Activated T-cell treated with anti-CD3 and anti-CD28 coated beads, Interleukin-2, amount 50 U/mL, for 72 hours (primary cell): ENCODE measurements at regions not wholly inside any gene's neighbourhood (a gene's known extent, or its start where the extent isn't known, plus 50 kb on each side); places are given as distances from the start of the nearest gene placed in this dataset.

Experiments
- ATAC-seq, 2 donors: fragments of 150-1000 bp; cut with Tn5 transposase; replicated peaks in 1 of 2; 2 replicates each; pipeline ENCODE4 v1.10.0; 2021; ENCODE audit warnings: moderate library complexity in 2 of 2, mild to moderate bottlenecking in 1 of 2
- DNase-seq, 2 donors: peaks; one replicate each; pipeline ENCODE4 v3.0.0; 2021 to 2022; ENCODE audit warnings: mixed read lengths in 1 of 2
- H3K27ac Mint-ChIP-seq: one replicate; pipeline ENCODE4 v1.8.0; 2022; ENCODE audit warnings: mild to moderate bottlenecking, moderate library complexity, mixed read lengths
- H3K27me3 Mint-ChIP-seq: one replicate; pipeline ENCODE4 v1.8.0; 2022; ENCODE audit warnings: low read depth, mixed read lengths
- H3K36me3 Mint-ChIP-seq, 2 donors: one replicate each; pipeline ENCODE4 v1.8.0; 2022; ENCODE audit warnings: mixed read lengths in 2 of 2, mild to moderate bottlenecking in 1 of 2; ENCODE audit not compliant: insufficient read depth in 2 of 2
- H3K4me1 Mint-ChIP-seq: one replicate; pipeline ENCODE4 v1.8.0; 2022; ENCODE audit warnings: low read depth, mixed read lengths
- H3K4me3 Mint-ChIP-seq, 2 donors: one replicate each; pipeline ENCODE4 v1.8.0; 2022; ENCODE audit warnings: mild to moderate bottlenecking in 2 of 2, mixed read lengths in 2 of 2, moderate library complexity in 2 of 2
- H3K9me3 Mint-ChIP-seq, 2 donors: one replicate each; pipeline ENCODE4 v1.8.0; 2022; ENCODE audit warnings: mixed read lengths in 2 of 2

DNA sequence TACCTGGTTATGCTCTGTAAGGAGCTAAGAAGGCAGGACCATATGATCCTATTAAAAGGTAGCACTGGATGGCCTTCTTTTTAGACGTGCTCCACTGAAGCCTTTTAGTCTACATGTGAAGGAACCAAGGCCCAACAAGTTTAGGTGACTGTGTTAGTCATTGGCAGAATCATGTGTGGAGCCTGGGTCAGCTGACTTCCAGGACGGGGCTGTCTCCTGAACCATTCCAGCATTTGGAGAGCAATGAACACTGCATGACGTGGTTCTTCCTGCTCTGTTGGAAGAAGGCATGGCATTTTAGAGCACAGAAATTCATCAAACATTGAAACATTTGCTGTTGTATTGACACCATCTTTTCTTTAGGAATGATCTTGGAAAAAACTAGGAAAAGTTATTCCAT, 87.8 kb upstream of the TIAM2 start:
- no peaks in the 10 kb centered on the region for H3K9me3 Mint-ChIP-seq
- no peak overlapping the region for H3K27ac Mint-ChIP-seq
- ATAC-seq, result no peak
- no peaks in the 10 kb centered on the region for H3K36me3 Mint-ChIP-seq
- H3K4me1 Mint-ChIP-seq, result peaks cover 12% of the 10 kb centered on the region
- no peaks in the 10 kb centered on the region for H3K27me3 Mint-ChIP-seq
- H3K4me3 Mint-ChIP-seq, result no peak overlapping the region
- DNase-seq, result no peak

DNA sequence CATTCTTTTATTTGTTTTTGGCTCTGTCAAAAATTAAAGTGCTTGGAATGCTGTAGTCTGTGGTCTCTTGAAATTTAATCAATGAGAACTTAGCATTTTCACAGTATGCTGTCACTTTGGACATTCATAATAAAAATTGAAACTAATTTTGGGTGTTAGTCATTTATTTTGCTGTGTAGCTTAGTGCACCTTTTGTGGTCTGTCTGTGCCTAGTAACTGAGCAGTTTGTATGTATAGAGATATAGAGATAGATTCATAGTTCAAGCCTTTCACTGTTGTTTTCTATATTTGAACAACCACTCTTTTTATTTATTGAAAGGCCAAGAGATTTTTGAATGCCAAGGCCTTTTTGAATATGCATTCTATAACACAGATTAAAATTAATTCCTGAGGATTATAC, 86.4 kb upstream of the TIAM2 start:
- DNase-seq (no peak), ATAC-seq (peak; percentile 40 to 44)
- H3K36me3 Mint-ChIP-seq, result no peaks in the 10 kb centered on the region
- H3K4me1 Mint-ChIP-seq, result peaks cover 12% of the 10 kb centered on the region
- H3K27ac Mint-ChIP-seq, result no peak overlapping the region
- no peak overlapping the region for H3K4me3 Mint-ChIP-seq
- no peaks in the 10 kb centered on the region for H3K9me3 Mint-ChIP-seq
- no peaks in the 10 kb centered on the region for H3K27me3 Mint-ChIP-seq

DNA sequence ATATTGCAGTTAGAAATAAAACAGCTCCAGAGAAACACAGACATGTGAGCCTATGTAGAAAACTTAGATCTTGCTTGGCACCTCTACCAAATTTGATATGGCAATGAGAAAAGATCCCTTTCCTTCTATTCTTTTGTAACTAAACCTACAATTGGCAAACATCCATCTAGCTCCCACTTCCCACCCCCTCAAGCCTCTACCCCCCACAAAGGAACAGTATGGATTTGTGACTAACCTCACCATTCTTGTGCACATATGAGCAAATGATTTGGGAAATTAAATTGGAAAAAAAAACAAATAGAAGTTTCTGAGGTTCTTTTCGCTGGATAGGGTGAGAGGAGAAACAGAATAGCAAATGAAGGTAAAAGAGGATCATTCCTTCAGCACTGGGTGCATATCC, 85.8 kb upstream of the TIAM2 start:
- Mint-ChIP-seq H3K27me3 (no peaks in the 10 kb centered on the region), H3K4me1 (peaks cover 13% of the 10 kb centered on the region), H3K9me3 (no peaks in the 10 kb centered on the region), H3K27ac (no peak overlapping the region), H3K4me3 (no peak overlapping the region), H3K36me3 (no peaks in the 10 kb centered on the region)
- DNase-seq, result no peak
- ATAC-seq, result no peak

DNA sequence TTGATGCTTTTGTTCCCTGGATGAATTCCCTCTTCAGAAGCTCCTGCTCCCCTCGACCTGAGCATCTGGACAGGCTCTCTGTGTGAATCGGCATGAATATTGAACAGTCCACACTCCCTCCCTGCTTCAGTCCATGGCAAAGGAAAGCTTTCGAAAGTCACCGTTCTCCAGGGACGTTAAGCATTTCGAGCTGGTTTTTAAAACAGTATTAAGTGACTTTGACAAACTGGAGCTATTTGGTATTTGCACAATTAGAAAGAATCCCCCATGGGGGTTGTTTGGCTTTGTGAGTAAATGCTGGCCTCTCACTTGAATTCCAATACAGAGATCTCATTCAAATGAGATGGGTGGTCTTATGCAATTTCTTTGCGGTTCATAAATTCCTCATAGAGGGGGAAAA, 85.3 kb upstream of the TIAM2 start:
- H3K4me3 Mint-ChIP-seq, result no peak overlapping the region
- H3K9me3 Mint-ChIP-seq, result no peaks in the 10 kb centered on the region
- no peak for ATAC-seq
- no peaks in the 10 kb centered on the region for H3K27me3 Mint-ChIP-seq
- no peaks in the 10 kb centered on the region for H3K36me3 Mint-ChIP-seq
- H3K4me1 Mint-ChIP-seq, result peaks cover 17% of the 10 kb centered on the region
- DNase-seq, result no peak
- no peak overlapping the region for H3K27ac Mint-ChIP-seq

DNA sequence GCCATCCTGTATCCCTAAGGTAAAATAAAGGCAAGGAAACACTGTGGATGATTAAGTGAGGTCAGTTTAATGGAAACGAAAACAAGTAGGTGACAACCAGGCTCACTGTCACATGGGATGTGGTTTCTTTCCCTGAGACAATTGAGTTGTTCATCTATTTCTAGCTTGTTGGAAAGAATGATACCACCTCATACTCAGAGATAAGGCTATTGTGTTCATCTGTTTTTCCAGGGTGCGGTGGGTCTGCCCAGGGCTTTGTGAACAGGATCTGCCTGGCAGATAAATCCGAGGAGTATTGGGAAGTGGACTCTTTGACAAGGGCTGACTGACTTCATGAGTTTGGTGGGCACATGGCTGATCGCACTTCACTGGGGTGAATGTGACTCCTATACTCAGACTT, 80.8 kb upstream of the TIAM2 start:
- Mint-ChIP-seq H3K27ac (no peak overlapping the region), H3K4me3 (no peak overlapping the region), H3K9me3 (no peaks in the 10 kb centered on the region), H3K4me1 (peaks cover 11% of the 10 kb centered on the region), H3K27me3 (no peaks in the 10 kb centered on the region), H3K36me3 (no peaks in the 10 kb centered on the region)
- no peak for DNase-seq
- no peak for ATAC-seq

DNA sequence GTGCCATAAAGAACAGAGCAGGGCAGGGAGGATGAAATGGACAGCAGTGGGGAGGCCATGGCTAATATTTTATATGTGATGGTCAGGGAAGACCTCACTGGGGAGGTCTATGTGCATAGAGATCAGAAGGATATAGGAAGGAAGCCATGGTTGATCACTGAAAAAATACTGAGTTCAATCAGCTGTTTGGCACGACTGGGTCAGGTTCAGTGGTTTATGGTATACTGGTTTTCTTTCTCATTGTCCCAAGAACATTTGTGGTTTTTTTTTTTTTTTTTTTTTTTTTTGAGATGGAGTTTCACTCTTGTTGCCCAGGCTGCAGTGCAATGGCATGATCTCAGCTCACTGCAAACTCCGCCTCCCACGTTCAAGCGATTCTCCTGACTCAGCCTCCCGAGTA, 78.3 kb upstream of the TIAM2 start:
- no peak overlapping the region for H3K4me3 Mint-ChIP-seq
- no peak overlapping the region for H3K27ac Mint-ChIP-seq
- no peak for DNase-seq
- H3K9me3 Mint-ChIP-seq, result no peaks in the 10 kb centered on the region
- H3K4me1 Mint-ChIP-seq, result peaks cover 18% of the 10 kb centered on the region
- ATAC-seq, result peak in 1 of 2 donors; percentile 32
- no peaks in the 10 kb centered on the region for H3K27me3 Mint-ChIP-seq
- H3K36me3 Mint-ChIP-seq, result no peaks in the 10 kb centered on the region

DNA sequence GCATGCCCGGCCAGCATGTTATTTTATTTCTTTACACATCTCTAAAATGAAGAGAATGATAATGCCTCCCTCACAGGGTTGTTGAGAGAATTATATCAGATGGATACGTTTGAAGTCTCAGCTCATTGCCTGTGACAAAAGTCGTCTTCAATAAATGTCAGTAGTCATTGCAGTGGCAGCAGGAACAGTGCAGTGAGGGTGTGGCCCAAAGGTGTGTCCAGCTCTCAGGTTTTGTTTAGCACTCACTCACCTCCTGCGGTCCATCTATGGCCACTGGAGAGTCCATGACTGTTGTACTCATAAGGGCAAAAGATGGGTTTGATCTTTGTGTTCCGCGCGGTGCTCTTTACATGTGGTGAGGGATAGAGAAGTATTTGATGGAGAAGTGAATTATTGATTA, 77.2 kb upstream of the TIAM2 start:
- H3K27ac Mint-ChIP-seq, result no peak overlapping the region
- H3K4me1 Mint-ChIP-seq, result peaks cover 18% of the 10 kb centered on the region
- DNase-seq (no peak), ATAC-seq (no peak)
- H3K9me3 Mint-ChIP-seq, result no peaks in the 10 kb centered on the region
- H3K4me3 Mint-ChIP-seq, result no peak overlapping the region
- no peaks in the 10 kb centered on the region for H3K36me3 Mint-ChIP-seq
- H3K27me3 Mint-ChIP-seq, result no peaks in the 10 kb centered on the region

DNA sequence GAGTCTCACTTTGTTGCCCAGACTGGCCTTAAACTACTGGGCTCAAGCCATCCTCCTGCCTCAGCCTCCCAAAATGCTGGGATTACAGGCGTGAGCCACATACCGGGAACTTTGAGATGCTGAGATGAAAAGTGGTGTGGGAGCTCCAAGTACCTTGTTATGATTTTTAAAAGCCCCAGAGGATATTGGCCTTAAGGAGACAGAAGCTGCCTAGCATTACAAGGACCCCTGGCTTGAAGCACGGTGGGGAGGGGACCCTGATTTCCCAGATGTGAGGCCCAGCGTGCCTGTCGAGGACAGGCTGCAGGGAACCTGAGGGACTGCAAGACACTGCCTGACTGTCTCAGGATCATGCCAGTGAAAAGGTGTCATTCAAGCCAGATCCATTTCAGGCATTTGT, 75.3 kb upstream of the TIAM2 start:
- no peaks in the 10 kb centered on the region for H3K36me3 Mint-ChIP-seq
- no peak overlapping the region for H3K4me3 Mint-ChIP-seq
- peaks cover 13% of the 10 kb centered on the region for H3K4me1 Mint-ChIP-seq
- no peaks in the 10 kb centered on the region for H3K9me3 Mint-ChIP-seq
- ATAC-seq (no peak), DNase-seq (no peak)
- H3K27ac Mint-ChIP-seq, result no peak overlapping the region
- no peaks in the 10 kb centered on the region for H3K27me3 Mint-ChIP-seq

DNA sequence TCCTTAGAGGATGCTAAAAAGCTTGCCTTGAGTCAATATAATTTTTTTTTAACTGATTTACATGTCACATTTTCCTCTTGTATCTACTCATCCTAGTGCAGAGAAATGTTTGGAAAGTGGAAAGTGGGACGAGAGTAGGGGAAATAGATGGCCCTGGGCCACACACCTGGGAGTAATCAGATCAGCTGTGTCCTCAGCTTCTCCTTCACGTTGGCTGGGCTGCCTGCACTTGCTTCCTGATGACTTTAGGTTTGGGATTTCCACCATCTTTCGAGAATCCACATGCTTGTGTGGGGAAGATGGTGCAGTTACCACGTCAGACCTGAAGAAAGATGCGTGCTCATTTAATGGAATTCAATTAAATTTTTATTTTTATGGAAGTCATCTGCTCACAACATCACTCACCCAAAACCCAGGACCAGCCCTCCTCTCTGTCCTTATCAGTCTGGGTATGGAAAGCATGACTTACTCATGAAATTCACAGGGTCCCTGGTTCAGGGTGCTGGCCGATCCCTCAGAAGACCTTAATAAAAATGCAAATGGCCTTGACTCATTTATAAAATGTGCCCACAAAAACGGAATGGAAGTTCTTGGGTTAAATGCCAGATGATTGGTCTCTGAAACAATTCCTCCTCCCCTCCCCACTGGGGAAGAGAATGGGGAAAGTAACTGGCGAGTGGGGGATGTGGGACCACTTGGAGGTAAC, 74.5 kb upstream of the TIAM2 start:
- Mint-ChIP-seq H3K9me3 (no peaks in the 10 kb centered on the region), H3K27me3 (no peaks in the 10 kb centered on the region), H3K4me1 (peaks cover 13% of the 10 kb centered on the region), H3K36me3 (no peaks in the 10 kb centered on the region), H3K4me3 (no peak overlapping the region), H3K27ac (no peak overlapping the region)
- no peak for DNase-seq
- ATAC-seq, result no peak

DNA sequence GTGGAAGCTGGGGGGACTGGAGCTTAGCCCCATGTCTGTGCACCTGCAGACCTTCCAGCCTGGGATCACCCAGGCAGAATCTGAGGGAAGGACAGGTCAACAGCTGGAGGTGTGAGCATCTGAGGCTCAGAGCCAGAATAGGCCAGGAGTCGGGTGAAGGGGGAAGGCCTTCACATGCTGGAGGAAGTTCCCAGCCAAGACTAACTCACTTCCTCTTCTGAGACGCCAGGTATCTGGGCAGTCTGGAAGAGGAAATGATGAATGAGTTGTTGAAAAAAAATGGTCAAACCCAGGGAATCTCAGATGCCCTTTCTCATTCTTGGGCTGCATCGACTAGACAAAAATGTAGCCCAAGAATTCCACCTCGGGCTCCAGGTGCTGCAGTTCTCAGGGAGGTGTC, 73.6 kb upstream of the TIAM2 start:
- H3K4me1 Mint-ChIP-seq, result peaks cover 12% of the 10 kb centered on the region
- H3K36me3 Mint-ChIP-seq, result no peaks in the 10 kb centered on the region
- H3K4me3 Mint-ChIP-seq, result no peak overlapping the region
- H3K9me3 Mint-ChIP-seq, result no peaks in the 10 kb centered on the region
- ATAC-seq (no peak), DNase-seq (no peak)
- no peaks in the 10 kb centered on the region for H3K27me3 Mint-ChIP-seq
- no peak overlapping the region for H3K27ac Mint-ChIP-seq

DNA sequence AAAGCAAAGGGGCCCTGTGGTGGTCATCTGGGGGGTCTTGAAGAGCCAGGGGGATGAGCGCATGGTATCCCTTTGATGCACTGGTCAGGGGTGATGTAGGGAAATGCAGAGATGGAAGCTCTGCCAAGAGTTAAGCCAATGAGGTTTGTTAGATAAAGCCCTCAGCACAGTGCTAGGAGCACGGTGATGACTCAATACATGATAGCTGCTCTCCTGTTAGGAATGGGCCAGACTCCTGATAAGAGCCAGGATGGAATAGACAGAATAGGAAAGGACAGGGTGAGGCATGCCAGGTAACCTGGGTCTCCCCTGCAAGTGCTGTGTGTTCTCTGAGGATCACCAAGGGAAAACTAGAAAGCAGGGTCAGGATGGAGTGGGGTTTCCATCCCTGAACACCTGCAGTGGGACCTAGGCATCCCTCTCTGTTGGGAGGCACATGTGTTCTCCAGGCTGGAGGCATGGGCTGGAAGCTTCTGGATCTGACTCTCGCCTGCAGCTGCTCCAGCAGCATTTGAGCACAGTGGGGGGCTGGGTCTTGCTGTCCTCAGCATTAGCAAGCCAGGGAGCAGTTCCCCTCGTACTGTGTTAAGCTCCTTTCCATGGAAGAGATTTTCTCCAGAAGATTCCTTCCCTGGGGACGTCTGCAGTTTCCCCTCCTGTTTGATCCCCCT, 71.8 kb upstream of the TIAM2 start:
- Mint-ChIP-seq H3K36me3 (no peaks in the 10 kb centered on the region), H3K27ac (no peak overlapping the region), H3K4me1 (peaks cover 8% of the 10 kb centered on the region), H3K27me3 (no peaks in the 10 kb centered on the region), H3K9me3 (no peaks in the 10 kb centered on the region), H3K4me3 (no peak overlapping the region)
- DNase-seq (no peak), ATAC-seq (no peak)

DNA sequence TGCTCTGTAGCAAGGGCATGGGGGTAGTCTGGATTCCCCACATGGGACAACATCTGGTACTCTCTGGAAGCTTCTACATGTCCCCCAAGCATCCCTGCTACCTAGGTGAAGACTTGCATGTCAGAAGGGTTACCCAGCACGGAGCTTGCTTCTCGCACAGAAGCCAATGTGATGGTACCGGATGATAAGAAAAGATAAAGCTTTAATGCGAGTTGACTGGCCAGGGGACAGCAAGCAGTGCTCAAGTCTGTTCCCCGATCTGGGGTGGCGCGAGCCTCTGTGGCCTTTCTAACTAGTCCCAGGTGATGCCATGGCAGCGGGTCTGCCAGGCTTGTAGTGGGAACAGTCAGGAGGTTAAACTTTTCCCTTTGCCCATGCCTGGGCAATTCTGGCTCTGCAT, 70.0 kb upstream of the TIAM2 start:
- no peak for DNase-seq
- Mint-ChIP-seq H3K36me3 (no peaks in the 10 kb centered on the region), H3K4me3 (no peak overlapping the region), H3K4me1 (peaks cover 12% of the 10 kb centered on the region), H3K9me3 (no peaks in the 10 kb centered on the region), H3K27me3 (no peaks in the 10 kb centered on the region), H3K27ac (no peak overlapping the region)
- no peak for ATAC-seq

DNA sequence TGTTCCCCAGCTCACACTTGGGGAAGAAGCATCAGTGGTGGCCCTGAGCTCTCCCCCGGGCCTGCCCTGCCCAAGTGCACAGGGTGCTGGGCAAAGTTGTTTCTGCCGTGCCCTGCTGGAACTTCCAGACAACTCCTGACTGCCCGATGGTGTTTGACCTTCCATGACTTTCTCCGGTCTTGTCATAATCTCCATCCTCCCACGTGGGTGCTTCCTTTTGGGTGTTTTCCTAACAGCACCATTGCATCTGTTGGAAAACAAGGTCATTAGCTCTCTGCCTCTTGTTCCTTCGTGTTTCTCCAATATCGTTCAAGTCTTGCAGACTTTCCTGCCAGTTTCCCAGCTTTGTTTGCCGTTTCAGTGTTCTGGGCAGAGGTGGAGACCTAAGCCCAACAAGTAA, 68.7 kb upstream of the TIAM2 start:
- no peak overlapping the region for H3K27ac Mint-ChIP-seq
- no peak for DNase-seq
- no peak overlapping the region for H3K4me3 Mint-ChIP-seq
- no peak for ATAC-seq
- H3K27me3 Mint-ChIP-seq, result no peaks in the 10 kb centered on the region
- peaks cover 9% of the 10 kb centered on the region for H3K4me1 Mint-ChIP-seq
- no peaks in the 10 kb centered on the region for H3K9me3 Mint-ChIP-seq
- H3K36me3 Mint-ChIP-seq, result no peaks in the 10 kb centered on the region

DNA sequence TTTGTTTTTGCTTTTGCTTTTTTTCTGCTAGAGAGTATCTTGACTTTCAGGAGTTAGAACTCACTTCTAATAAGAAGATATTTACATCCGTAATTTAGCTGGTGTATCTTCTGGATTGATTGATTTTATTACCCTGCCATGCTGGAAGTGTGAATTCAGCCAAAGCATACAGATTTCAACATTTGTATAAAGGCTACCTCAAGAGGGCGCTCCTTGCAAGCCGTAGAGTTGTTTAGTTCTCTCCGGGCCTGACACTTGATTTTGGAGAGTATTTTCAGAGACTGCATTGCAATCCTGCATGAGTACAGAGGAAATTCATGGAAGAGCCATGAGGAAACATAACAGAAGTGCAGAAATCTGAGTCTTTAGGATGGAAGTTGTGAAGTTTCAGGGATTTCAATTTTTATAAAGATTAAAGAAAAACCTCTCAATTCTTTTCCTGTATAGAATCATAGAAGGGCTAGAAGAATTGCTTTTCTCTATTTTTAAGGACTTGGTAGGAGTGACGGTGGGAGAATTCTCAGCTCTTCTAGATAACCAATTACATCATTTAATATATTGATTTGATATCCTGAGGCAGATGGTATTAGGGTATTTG, 66.7 kb upstream of the TIAM2 start:
- Mint-ChIP-seq H3K36me3 (no peaks in the 10 kb centered on the region), H3K4me1 (peaks cover 11% of the 10 kb centered on the region), H3K27ac (no peak overlapping the region), H3K27me3 (no peaks in the 10 kb centered on the region), H3K4me3 (no peak overlapping the region), H3K9me3 (no peaks in the 10 kb centered on the region)
- DNase-seq (peak; percentile 66 to 76), ATAC-seq (peak; percentile 58 to 69)
